ENCODE measurements at regions not wholly inside any gene's neighbourhood (a gene's known extent, or its start where the extent isn't known, plus 50 kb on each side); places are given as distances from the start of the nearest gene placed in this dataset.

DNA sequence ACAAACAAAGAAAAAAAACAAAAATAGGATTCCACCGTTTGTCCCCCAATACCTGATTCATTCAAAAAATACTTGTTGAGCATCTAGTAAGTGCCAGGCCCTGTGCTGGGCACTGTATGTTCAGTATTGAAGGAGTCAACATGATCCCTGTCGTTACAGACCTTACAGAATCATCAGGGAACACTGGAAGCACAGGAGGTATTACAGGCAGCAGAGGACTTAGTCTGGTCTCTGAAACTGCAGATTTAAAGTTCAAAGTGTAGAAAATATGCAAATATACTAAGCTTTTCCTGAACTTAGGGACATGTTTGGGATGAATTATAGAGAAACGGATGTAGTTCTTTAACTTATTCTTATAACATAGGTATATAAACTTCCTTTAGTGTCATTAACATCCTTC is 160.7 kb upstream of the RFC3 start:
- TF ChIP-seq EZH2 (IDR thresholded peaks at IDR 0.05; ENCODE audit: borderline replicate concordance, insufficient read depth, low read depth, low read length, poor library complexity, severe bottlenecking), result no peak
- TF ChIP-seq, protein P1, sequence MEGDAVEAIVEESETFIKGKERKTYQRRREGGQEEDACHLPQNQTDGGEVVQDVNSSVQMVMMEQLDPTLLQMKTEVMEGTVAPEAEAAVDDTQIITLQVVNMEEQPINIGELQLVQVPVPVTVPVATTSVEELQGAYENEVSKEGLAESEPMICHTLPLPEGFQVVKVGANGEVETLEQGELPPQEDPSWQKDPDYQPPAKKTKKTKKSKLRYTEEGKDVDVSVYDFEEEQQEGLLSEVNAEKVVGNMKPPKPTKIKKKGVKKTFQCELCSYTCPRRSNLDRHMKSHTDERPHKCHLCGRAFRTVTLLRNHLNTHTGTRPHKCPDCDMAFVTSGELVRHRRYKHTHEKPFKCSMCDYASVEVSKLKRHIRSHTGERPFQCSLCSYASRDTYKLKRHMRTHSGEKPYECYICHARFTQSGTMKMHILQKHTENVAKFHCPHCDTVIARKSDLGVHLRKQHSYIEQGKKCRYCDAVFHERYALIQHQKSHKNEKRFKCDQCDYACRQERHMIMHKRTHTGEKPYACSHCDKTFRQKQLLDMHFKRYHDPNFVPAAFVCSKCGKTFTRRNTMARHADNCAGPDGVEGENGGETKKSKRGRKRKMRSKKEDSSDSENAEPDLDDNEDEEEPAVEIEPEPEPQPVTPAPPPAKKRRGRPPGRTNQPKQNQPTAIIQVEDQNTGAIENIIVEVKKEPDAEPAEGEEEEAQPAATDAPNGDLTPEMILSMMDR (IDR thresholded peaks at IDR 0.05), result no peak
- H3K79me2 ChIP-seq (ENCODE audit: control insufficient read depth, insufficient read depth, low read length), result no peaks in the 10 kb centered on the region
- no peaks in the 10 kb centered on the region for H3K27me3 ChIP-seq (replicated peaks in 1 of 4; ENCODE audit: control extremely low read depth in 1 of 4, control insufficient read depth in 3 of 4, insufficient read depth in 4 of 4, low read length in 3 of 4)
- no peaks in the 10 kb centered on the region for H3K36me3 ChIP-seq (replicated peaks in 1 of 2; ENCODE audit: control extremely low read depth in 1 of 2, control insufficient read depth in 1 of 2, extremely low read depth in 1 of 2, insufficient read depth in 2 of 2, low read length in 1 of 2)
- H3K4me1 Mint-ChIP-seq, result no peaks in the 10 kb centered on the region
- H3K27ac Mint-ChIP-seq, result no peak overlapping the region
- DNase-seq, result no peak
- H4K20me1 ChIP-seq (ENCODE audit: control insufficient read depth, insufficient read depth, low read length, poor library complexity, severe bottlenecking), result no peaks in the 10 kb centered on the region
- ChIA-PET POLR2A (no interaction called here), CTCF (no interaction called here)
- no peak overlapping the region for H3K4me3 ChIP-seq (ENCODE audit: control extremely low read depth in 1 of 5, extremely low read depth in 1 of 5, insufficient read depth in 1 of 5, low read depth in 2 of 5, low read length in 4 of 5)
- no peak overlapping the region for H3K27ac ChIP-seq (ENCODE audit: low read length in 2 of 2)
- H3K9ac ChIP-seq (ENCODE audit: low read length), result no peak overlapping the region
- H3K4me3 Mint-ChIP-seq, result no peak overlapping the region
- peaks cover 19% of the 10 kb centered on the region for H3K27me3 Mint-ChIP-seq
- intact Hi-C loops (cut with micrococcal nuclease), result no loop called here
- no peaks in the 10 kb centered on the region for H3K4me1 ChIP-seq (ENCODE audit: control insufficient read depth in 2 of 2, insufficient read depth in 2 of 2, low read length in 2 of 2)
- H2AFZ ChIP-seq (ENCODE audit: insufficient read depth, low read depth, low read length, poor library complexity, severe bottlenecking), result no peak overlapping the region
- H3K9me3 ChIP-seq (ENCODE audit: control extremely low read depth in 1 of 3, control insufficient read depth in 2 of 3, insufficient read depth in 1 of 3, low read length in 2 of 3), result peaks cover 0 to 3% (median 0%) of the 10 kb centered on the region in 3 donors
- no peak for ATAC-seq (ENCODE audit: low read depth)
- no peak overlapping the region for H3K4me2 ChIP-seq (replicated peaks; ENCODE audit: low read depth, low read length, poor library complexity, severe bottlenecking)
- WGBS (ENCODE audit: insufficient coverage), result 100% methylated on average over 1 of the region's 3 CpGs
- peaks cover 4% of the 10 kb centered on the region for H3K9me3 Mint-ChIP-seq (ENCODE audit: insufficient read depth)

- no peak overlapping the region for H3K4me3 Mint-ChIP-seq
Observed at GRCh38 chr13:33659466-33659865, 158.5 kb upstream of the RFC3 start.

More at GRCh38 chr13:33659466-33659865, 158.5 kb upstream of the RFC3 start:
- intact Hi-C loops (cut with micrococcal nuclease), result no loop called here
- TF ChIP-seq EZH2 (IDR thresholded peaks at IDR 0.05; ENCODE audit: borderline replicate concordance, insufficient read depth, low read depth, low read length, poor library complexity, severe bottlenecking), result no peak
- TF ChIP-seq, protein P1 (IDR thresholded peaks at IDR 0.05), result no peak
- H3K9ac ChIP-seq (ENCODE audit: low read length), result no peak overlapping the region
- H3K27ac Mint-ChIP-seq, result no peak overlapping the region
- H3K27me3 Mint-ChIP-seq, result peaks cover 12% of the 10 kb centered on the region
- no peak overlapping the region for H3K4me3 ChIP-seq (ENCODE audit: control extremely low read depth in 1 of 5, extremely low read depth in 1 of 5, insufficient read depth in 1 of 5, low read depth in 2 of 5, low read length in 4 of 5)
- H2AFZ ChIP-seq (ENCODE audit: insufficient read depth, low read depth, low read length, poor library complexity, severe bottlenecking), result no peak overlapping the region
- peaks cover 0 to 3% (median 0%) of the 10 kb centered on the region in 3 donors for H3K9me3 ChIP-seq (ENCODE audit: control extremely low read depth in 1 of 3, control insufficient read depth in 2 of 3, insufficient read depth in 1 of 3, low read length in 2 of 3)
- WGBS (ENCODE audit: insufficient coverage), result 89% methylated on average over 1 of the region's 4 CpGs
- H3K4me1 ChIP-seq (ENCODE audit: control insufficient read depth in 2 of 2, insufficient read depth in 2 of 2, low read length in 2 of 2), result no peaks in the 10 kb centered on the region
- no peak overlapping the region for H3K27ac ChIP-seq (ENCODE audit: low read length in 2 of 2)
- no peaks in the 10 kb centered on the region for H4K20me1 ChIP-seq (ENCODE audit: control insufficient read depth, insufficient read depth, low read length, poor library complexity, severe bottlenecking)
- no peak for ATAC-seq (ENCODE audit: low read depth)
- ChIA-PET CTCF (no interaction called here), POLR2A (no interaction called here)
- DNase-seq, result no peak
- no peaks in the 10 kb centered on the region for H3K27me3 ChIP-seq (replicated peaks in 1 of 4; ENCODE audit: control extremely low read depth in 1 of 4, control insufficient read depth in 3 of 4, insufficient read depth in 4 of 4, low read length in 3 of 4)
- H3K4me2 ChIP-seq (replicated peaks; ENCODE audit: low read depth, low read length, poor library complexity, severe bottlenecking), result no peak overlapping the region
- H3K4me1 Mint-ChIP-seq, result no peaks in the 10 kb centered on the region
- no peaks in the 10 kb centered on the region for H3K36me3 ChIP-seq (replicated peaks in 1 of 2; ENCODE audit: control extremely low read depth in 1 of 2, control insufficient read depth in 1 of 2, extremely low read depth in 1 of 2, insufficient read depth in 2 of 2, low read length in 1 of 2)
- H3K9me3 Mint-ChIP-seq (ENCODE audit: insufficient read depth), result peaks cover 4% of the 10 kb centered on the region
- H3K79me2 ChIP-seq (ENCODE audit: control insufficient read depth, insufficient read depth, low read length), result no peaks in the 10 kb centered on the region

All from B cell (primary cell).